Naive thymus-derived CD4-positive, alpha-beta T cell (primary cell): ENCODE measurements at regions not wholly inside any gene's neighbourhood (a gene's known extent, or its start where the extent isn't known, plus 50 kb on each side); places are given as distances from the start of the nearest gene placed in this dataset.

ENCODE experiments used
- ATAC-seq: fragments of 150-1000 bp; cut with Tn5 transposase; 2 replicates; pipeline ENCODE4 v1.10.0; 2021; ENCODE audit warnings: mild to moderate bottlenecking, moderate library complexity
- CTCF ChIA-PET: fragments of 350-600 bp; sonication (Branson Sonifier 250); formaldehyde crosslinking; loops from one replicate; lab custom pipeline; 2021; ENCODE audit warnings: antibody characterized with exemption; lab: Charles Lee
- POLR2A ChIA-PET: fragments of 350-600 bp; sonication (Branson Sonifier 250); formaldehyde crosslinking; loops from one replicate; lab custom pipeline; 2021; ENCODE audit warnings: antibody characterized with exemption, inconsistent platforms; lab: Charles Lee
- DNase-seq, 9 donors: peaks; one replicate each; pipeline versions ENCODE4 v3.0.0 to v3.0.0-alpha.2; 2020 to 2022; ENCODE audit warnings: mixed read lengths in 1 of 9
- H3K27ac ChIP-seq: one replicate; pipeline ENCODE4 v1.7.0; 2013; ENCODE audit warnings: mild to moderate bottlenecking, low read depth, low read length, moderate library complexity
- H3K27me3 ChIP-seq, 2 donors: one replicate each; pipeline ENCODE4 v1.7.0; 2013; ENCODE audit warnings: low read length in 2 of 2, mild to moderate bottlenecking in 2 of 2, moderate library complexity in 2 of 2; ENCODE audit not compliant: control insufficient read depth in 2 of 2, insufficient read depth in 2 of 2
- H3K36me3 ChIP-seq, 3 experiments: 1 replicate in 2 of 3; 2 replicates in 1 of 3; pipeline ENCODE4 v1.7.0; 2013; ENCODE audit warnings: low read length in 3 of 3, mild to moderate bottlenecking in 3 of 3, moderate library complexity in 1 of 3; ENCODE audit not compliant: insufficient read depth in 3 of 3, control insufficient read depth in 2 of 3
- H3K4me1 ChIP-seq, 2 donors: one replicate each; pipeline ENCODE4 v1.7.0; 2013; ENCODE audit warnings: low read length in 2 of 2, mild to moderate bottlenecking in 2 of 2, moderate library complexity in 1 of 2; ENCODE audit not compliant: control insufficient read depth in 2 of 2, insufficient read depth in 2 of 2
- H3K4me3 ChIP-seq: 2 replicates; pipeline ENCODE4 v1.7.0; 2013; ENCODE audit warnings: mild to moderate bottlenecking, low read length
- H3K9me3 ChIP-seq, 3 experiments: 1 replicate in 2 of 3; 2 replicates in 1 of 3; pipeline ENCODE4 v1.7.0; 2013; ENCODE audit warnings: low read length in 3 of 3; ENCODE audit not compliant: control insufficient read depth in 2 of 3
- H3K27ac Mint-ChIP-seq, 9 donors: one replicate each; pipeline ENCODE4 v1.8.0; 2020 to 2022; ENCODE audit warnings: mixed read lengths in 9 of 9, mild to moderate bottlenecking in 8 of 9, moderate library complexity in 5 of 9, inconsistent platforms in 2 of 9
- H3K27me3 Mint-ChIP-seq, 5 donors: one replicate each; pipeline ENCODE4 v1.8.0; 2021 to 2022; ENCODE audit warnings: mixed read lengths in 5 of 5, mild to moderate bottlenecking in 1 of 5
- H3K36me3 Mint-ChIP-seq, 5 donors: one replicate each; pipeline ENCODE4 v1.8.0; 2020 to 2022; ENCODE audit warnings: mixed read lengths in 5 of 5, mild to moderate bottlenecking in 3 of 5, inconsistent platforms in 1 of 5
- H3K4me1 Mint-ChIP-seq, 7 donors: one replicate each; pipeline ENCODE4 v1.8.0; 2020 to 2022; ENCODE audit warnings: mixed read lengths in 7 of 7, mild to moderate bottlenecking in 3 of 7, inconsistent platforms in 1 of 7
- H3K4me3 Mint-ChIP-seq, 10 donors: one replicate each; pipeline ENCODE4 v1.8.0; 2020 to 2022; ENCODE audit warnings: mild to moderate bottlenecking in 10 of 10, mixed read lengths in 10 of 10, moderate library complexity in 6 of 10, inconsistent platforms in 2 of 10
- H3K9me3 Mint-ChIP-seq, 11 donors: one replicate each; pipeline ENCODE4 v1.8.0; 2020 to 2022; ENCODE audit warnings: mixed read lengths in 11 of 11, mild to moderate bottlenecking in 4 of 11, inconsistent platforms in 1 of 11, moderate library complexity in 1 of 11
- intact Hi-C, 2 donors: fragments of 100-400 bp; cut with micrococcal nuclease; formaldehyde crosslinking; loops; one replicate each; pipeline ENCODE4 v1.15.1; 2023

- no peaks in the 10 kb centered on the region for H3K9me3 ChIP-seq
- POLR2A ChIA-PET = no interaction called here
- peaks cover 0 to 45% (median 17%) of the 10 kb centered on the region in 5 donors for H3K27me3 Mint-ChIP-seq
- H3K27ac Mint-ChIP-seq = no peak overlapping the region
- H3K4me1 ChIP-seq = no peaks in the 10 kb centered on the region
- peaks cover 0 to 5% (median 0%) of the 10 kb centered on the region in 11 donors for H3K9me3 Mint-ChIP-seq
- no peaks in the 10 kb centered on the region for H3K27me3 ChIP-seq
- DNase-seq (no peak), ATAC-seq (no peak)
- CTCF ChIA-PET = no interaction called here
- no peak overlapping the region for H3K4me3 ChIP-seq
- no peaks in the 10 kb centered on the region for H3K36me3 ChIP-seq
- H3K27ac ChIP-seq = no peak overlapping the region
- no peaks in the 10 kb centered on the region for H3K4me1 Mint-ChIP-seq
- H3K4me3 Mint-ChIP-seq = no peak overlapping the region
- intact Hi-C loops = no loop called here
- no peaks in the 10 kb centered on the region for H3K36me3 Mint-ChIP-seq
Measured at GRCh38 chr4:84441758-84442377, 57.2 kb downstream of the NKX6-1 start.

GRCh38 chr4:84439996-84440395 is 59.1 kb downstream of the NKX6-1 start:
- Mint-ChIP-seq H3K9me3 (peaks cover 0 to 1% (median 0%) of the 10 kb centered on the region in 11 donors), H3K4me1 (no peaks in the 10 kb centered on the region), H3K4me3 (no peak overlapping the region), H3K27ac (no peak overlapping the region), H3K27me3 (peaks cover 0 to 37% (median 11%) of the 10 kb centered on the region in 5 donors), H3K36me3 (no peaks in the 10 kb centered on the region)
- ChIA-PET CTCF (no interaction called here), POLR2A (no interaction called here)
- no peaks in the 10 kb centered on the region for H3K36me3 ChIP-seq
- no peak for DNase-seq
- H3K4me3 ChIP-seq = no peak overlapping the region
- H3K27me3 ChIP-seq = no peaks in the 10 kb centered on the region
- no peak for ATAC-seq
- H3K4me1 ChIP-seq = no peaks in the 10 kb centered on the region
- no peak overlapping the region for H3K27ac ChIP-seq
- intact Hi-C loops = no loop called here
- H3K9me3 ChIP-seq = no peaks in the 10 kb centered on the region

- intact Hi-C loops = no loop called here
- Histone ChIP-seq H3K4me1 (no peaks in the 10 kb centered on the region), H3K9me3 (no peaks in the 10 kb centered on the region), H3K27ac (no peak overlapping the region), H3K4me3 (no peak overlapping the region), H3K36me3 (no peaks in the 10 kb centered on the region), H3K27me3 (no peaks in the 10 kb centered on the region)
- Mint-ChIP-seq H3K4me1 (no peaks in the 10 kb centered on the region), H3K9me3 (peaks cover 0 to 6% (median 0%) of the 10 kb centered on the region in 11 donors), H3K27ac (no peak overlapping the region), H3K36me3 (no peaks in the 10 kb centered on the region), H3K4me3 (no peak overlapping the region), H3K27me3 (peaks cover 0 to 33% (median 14%) of the 10 kb centered on the region in 5 donors)
- DNase-seq (no peak), ATAC-seq (no peak)
- POLR2A ChIA-PET = no interaction called here
- CTCF ChIA-PET = no interaction called here
Measured at GRCh38 chr4:84436812-84437211, 62.3 kb downstream of the NKX6-1 start.

- intact Hi-C loops = no loop called here
- Mint-ChIP-seq H3K27me3 (peaks cover 0 to 24% (median 14%) of the 10 kb centered on the region in 5 donors), H3K4me1 (no peaks in the 10 kb centered on the region), H3K27ac (no peak overlapping the region), H3K36me3 (no peaks in the 10 kb centered on the region), H3K4me3 (no peak overlapping the region), H3K9me3 (peaks cover 0 to 6% (median 0%) of the 10 kb centered on the region in 11 donors)
- Histone ChIP-seq H3K4me3 (no peak overlapping the region), H3K4me1 (no peaks in the 10 kb centered on the region), H3K9me3 (no peaks in the 10 kb centered on the region), H3K27me3 (no peaks in the 10 kb centered on the region), H3K36me3 (no peaks in the 10 kb centered on the region), H3K27ac (no peak overlapping the region)
- DNase-seq (no peak), ATAC-seq (no peak)
- ChIA-PET POLR2A (no interaction called here), CTCF (no interaction called here)
Measured at GRCh38 chr4:84434344-84434743, 64.7 kb downstream of the NKX6-1 start.

GRCh38 chr4:84433633-84434222 is 65.4 kb downstream of the NKX6-1 start:
- no peak for ATAC-seq
- Histone ChIP-seq H3K36me3 (no peaks in the 10 kb centered on the region), H3K27ac (no peak overlapping the region), H3K4me3 (no peak overlapping the region), H3K9me3 (no peaks in the 10 kb centered on the region), H3K4me1 (no peaks in the 10 kb centered on the region), H3K27me3 (no peaks in the 10 kb centered on the region)
- ChIA-PET POLR2A (no interaction called here), CTCF (no interaction called here)
- no peak overlapping the region for H3K4me3 Mint-ChIP-seq
- H3K9me3 Mint-ChIP-seq = peaks cover 0 to 6% (median 0%) of the 10 kb centered on the region in 11 donors
- H3K27me3 Mint-ChIP-seq = peaks cover 0 to 19% (median 14%) of the 10 kb centered on the region in 5 donors
- H3K36me3 Mint-ChIP-seq = no peaks in the 10 kb centered on the region
- no peak for DNase-seq
- no peaks in the 10 kb centered on the region for H3K4me1 Mint-ChIP-seq
- H3K27ac Mint-ChIP-seq = no peak overlapping the region
- intact Hi-C loops = no loop called here

- no peaks in the 10 kb centered on the region for H3K9me3 ChIP-seq
- H3K27ac ChIP-seq = no peak overlapping the region
- ChIA-PET POLR2A (no interaction called here), CTCF (no interaction called here)
- H3K27me3 ChIP-seq = no peaks in the 10 kb centered on the region
- H3K4me3 ChIP-seq = no peak overlapping the region
- no peaks in the 10 kb centered on the region for H3K36me3 Mint-ChIP-seq
- ATAC-seq (no peak), DNase-seq (no peak)
- no peaks in the 10 kb centered on the region for H3K4me1 Mint-ChIP-seq
- H3K4me3 Mint-ChIP-seq = no peak overlapping the region
- intact Hi-C loops = no loop called here
- H3K9me3 Mint-ChIP-seq = peaks cover 0 to 6% (median 0%) of the 10 kb centered on the region in 11 donors
- H3K36me3 ChIP-seq = no peaks in the 10 kb centered on the region
- H3K4me1 ChIP-seq = no peaks in the 10 kb centered on the region
- no peak overlapping the region for H3K27ac Mint-ChIP-seq
- peaks cover 0 to 14% (median 11%) of the 10 kb centered on the region in 5 donors for H3K27me3 Mint-ChIP-seq
Measured at GRCh38 chr4:84432713-84433112, 66.4 kb downstream of the NKX6-1 start.

GRCh38 chr4:84420608-84421007 is 78.5 kb downstream of the NKX6-1 start:
- H3K27me3 Mint-ChIP-seq = peaks cover 0 to 32% (median 12%) of the 10 kb centered on the region in 5 donors
- H3K9me3 Mint-ChIP-seq = peaks cover 0 to 19% (median 5%) of the 10 kb centered on the region in 11 donors
- Histone ChIP-seq H3K36me3 (no peaks in the 10 kb centered on the region), H3K4me3 (no peak overlapping the region), H3K9me3 (no peaks in the 10 kb centered on the region), H3K4me1 (no peaks in the 10 kb centered on the region), H3K27me3 (no peaks in the 10 kb centered on the region), H3K27ac (no peak overlapping the region)
- no peak overlapping the region for H3K4me3 Mint-ChIP-seq
- H3K27ac Mint-ChIP-seq = no peak overlapping the region
- H3K36me3 Mint-ChIP-seq = no peaks in the 10 kb centered on the region
- ATAC-seq (no peak), DNase-seq (no peak)
- no peaks in the 10 kb centered on the region for H3K4me1 Mint-ChIP-seq
- intact Hi-C loops = no loop called here
- ChIA-PET POLR2A (no interaction called here), CTCF (no interaction called here)
